HUDEP-2 (cell line): ENCODE measurements at regions not wholly inside any gene's neighbourhood (a gene's known extent, or its start where the extent isn't known, plus 50 kb on each side); places are given as distances from the start of the nearest gene placed in this dataset.

Experiments
- DNase-seq, 76 experiments: peaks; one replicate each; lab custom pipeline; 2025; ENCODE audit not compliant: unreplicated experiment in 76 of 76; lab: John Stamatoyannopoulos, UW

- no peak for DNase-seq
These were observed 146.4 kb downstream of the BMP4 start for GRCh38 chr14:53810221-53810620.

GRCh38 chr14:53808042-53808441 lies 148.6 kb downstream of the BMP4 start:
- no peak for DNase-seq

- no peak for DNase-seq
These were observed 149.1 kb downstream of the BMP4 start for GRCh38 chr14:53807542-53807941.

- DNase-seq = no peak
These were observed 149.5 kb downstream of the BMP4 start for GRCh38 chr14:53807108-53807507.

GRCh38 chr14:53796734-53797133 lies 159.9 kb downstream of the BMP4 start:
- no peak for DNase-seq

- DNase-seq = no peak
These were observed 162.7 kb downstream of the BMP4 start for GRCh38 chr14:53793790-53794505.

GRCh38 chr14:53792909-53793308 lies 163.7 kb downstream of the BMP4 start:
- no peak for DNase-seq

GRCh38 chr14:53790731-53791500 lies 165.7 kb downstream of the BMP4 start:
- no peak for DNase-seq

GRCh38 chr14:53788566-53788965 lies 168.1 kb downstream of the BMP4 start:
- no peak for DNase-seq

- DNase-seq = no peak
These were observed 170.6 kb downstream of the BMP4 start for GRCh38 chr14:53786045-53786444.

GRCh38 chr14:53784688-53785087 lies 171.9 kb downstream of the BMP4 start:
- no peak for DNase-seq

GRCh38 chr14:53783256-53783655 lies 173.4 kb downstream of the BMP4 start:
- no peak for DNase-seq

- DNase-seq = no peak
These were observed 176.5 kb downstream of the BMP4 start for GRCh38 chr14:53780051-53780555.

GRCh38 chr14:53779301-53779700 lies 177.3 kb downstream of the BMP4 start:
- DNase-seq = no peak

- DNase-seq = no peak
These were observed 178.4 kb downstream of the BMP4 start for GRCh38 chr14:53778263-53778662.

- no peak for DNase-seq
These were observed 183.7 kb downstream of the BMP4 start for GRCh38 chr14:53772936-53773335.

- no peak for DNase-seq
These were observed 189.1 kb downstream of the BMP4 start for GRCh38 chr14:53767566-53767965.

- no peak for DNase-seq
These were observed 190.0 kb downstream of the BMP4 start for GRCh38 chr14:53766601-53767000.

- no peak for DNase-seq
These were observed 190.5 kb downstream of the BMP4 start for GRCh38 chr14:53766106-53766505.

- no peak for DNase-seq
These were observed 191.8 kb downstream of the BMP4 start for GRCh38 chr14:53764846-53765245.

GRCh38 chr14:53758141-53758540 lies 198.5 kb downstream of the BMP4 start:
- no peak for DNase-seq

- no peak for DNase-seq
These were observed 198.9 kb downstream of the BMP4 start for GRCh38 chr14:53757732-53758131.
